Esophagus muscularis mucosa (tissue), 4 donors: ENCODE measurements at regions not wholly inside any gene's neighbourhood (a gene's known extent, or its start where the extent isn't known, plus 50 kb on each side); places are given as distances from the start of the nearest gene placed in this dataset.

Source experiments
- CTCF ChIP-seq, 3 experiments: fragments of 200-600 bp in 2 of 3; fragments of 450-650 bp in 1 of 3; sonication (generic) in 2 of 3; IDR thresholded peaks; one replicate each; pipeline ENCODE4 v1.5.1; 2017 to 2019; ENCODE audit warnings: antibody characterized with exemption in 3 of 3, mild to moderate bottlenecking in 2 of 3, moderate library complexity in 1 of 3
- EP300 ChIP-seq: sonication (generic); formaldehyde crosslinking; IDR thresholded peaks from one replicate; pipeline ENCODE4 v1.6.1; 2017; ENCODE audit warnings: antibody characterized with exemption
- POLR2A ChIP-seq: fragments of 450-650 bp; IDR thresholded peaks from one replicate; pipeline ENCODE4 v1.6.1; 2017; ENCODE audit warnings: antibody characterized with exemption, moderate library complexity, mild to moderate bottlenecking, low read depth
- POLR2AphosphoS5 ChIP-seq, 2 donors: sonication (generic); formaldehyde crosslinking; IDR thresholded peaks; one replicate each; pipeline ENCODE4 v1.6.1; 2017; ENCODE audit warnings: antibody characterized with exemption in 2 of 2

GRCh38 chrY:14436546-14436945 is 87.8 kb upstream of the NLGN4Y start:
- no peak for TF ChIP-seq CTCF (IDR thresholded peaks at IDR 0.05)
- TF ChIP-seq POLR2A, result no peak
- no peak for TF ChIP-seq POLR2AphosphoS5 (IDR thresholded peaks at IDR 0.05)
- no peak for TF ChIP-seq EP300
